ENCODE measurements at regions not wholly inside any gene's neighbourhood (a gene's known extent, or its start where the extent isn't known, plus 50 kb on each side); places are given as distances from the start of the nearest gene placed in this dataset.
A peak's percentile ranks its signal among the peaks of the same experiment; 100 is the strongest.

DNA sequence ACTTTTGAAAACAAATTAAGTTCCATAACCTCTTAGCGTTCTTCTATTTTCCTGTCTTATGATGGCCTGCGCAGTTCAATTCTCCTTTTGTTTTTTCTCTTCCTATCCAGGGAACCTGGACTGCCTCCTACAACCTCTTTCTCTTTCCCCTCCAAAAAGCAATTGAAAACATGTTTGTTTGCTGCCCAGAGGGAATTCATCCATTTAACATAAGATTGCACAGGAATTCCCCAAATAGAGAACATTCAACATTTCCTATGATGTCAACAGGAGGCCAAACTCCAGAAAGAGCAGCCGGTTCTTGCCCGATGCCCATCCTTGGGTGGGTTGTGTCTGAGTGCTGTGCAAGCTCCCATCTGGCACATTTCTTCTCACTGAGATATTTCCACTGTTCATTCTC, 94.2 kb upstream of the NRP1 start:
- intact Hi-C loops (cut with DNase I) = no loop called here
- H3K4me1 ChIP-seq = no peaks in the 10 kb centered on the region
- H3K9me3 ChIP-seq = no peaks in the 10 kb centered on the region
- DNase-seq (ENCODE audit: extremely low spot score in 2 of 2) = no peak
- no peak overlapping the region for H3K4me3 ChIP-seq
- H3K27ac ChIP-seq = no peak overlapping the region
- no peaks in the 10 kb centered on the region for H3K27me3 ChIP-seq
- H3K36me3 ChIP-seq = no peaks in the 10 kb centered on the region
- TF ChIP-seq POLR2AphosphoS5 (IDR thresholded peaks at IDR 0.05; ENCODE audit: insufficient read depth in 1 of 2, low read depth in 1 of 2) = no peak
- TF ChIP-seq POLR2A (IDR thresholded peaks at IDR 0.05) = no peak
- TF ChIP-seq, protein P1, sequence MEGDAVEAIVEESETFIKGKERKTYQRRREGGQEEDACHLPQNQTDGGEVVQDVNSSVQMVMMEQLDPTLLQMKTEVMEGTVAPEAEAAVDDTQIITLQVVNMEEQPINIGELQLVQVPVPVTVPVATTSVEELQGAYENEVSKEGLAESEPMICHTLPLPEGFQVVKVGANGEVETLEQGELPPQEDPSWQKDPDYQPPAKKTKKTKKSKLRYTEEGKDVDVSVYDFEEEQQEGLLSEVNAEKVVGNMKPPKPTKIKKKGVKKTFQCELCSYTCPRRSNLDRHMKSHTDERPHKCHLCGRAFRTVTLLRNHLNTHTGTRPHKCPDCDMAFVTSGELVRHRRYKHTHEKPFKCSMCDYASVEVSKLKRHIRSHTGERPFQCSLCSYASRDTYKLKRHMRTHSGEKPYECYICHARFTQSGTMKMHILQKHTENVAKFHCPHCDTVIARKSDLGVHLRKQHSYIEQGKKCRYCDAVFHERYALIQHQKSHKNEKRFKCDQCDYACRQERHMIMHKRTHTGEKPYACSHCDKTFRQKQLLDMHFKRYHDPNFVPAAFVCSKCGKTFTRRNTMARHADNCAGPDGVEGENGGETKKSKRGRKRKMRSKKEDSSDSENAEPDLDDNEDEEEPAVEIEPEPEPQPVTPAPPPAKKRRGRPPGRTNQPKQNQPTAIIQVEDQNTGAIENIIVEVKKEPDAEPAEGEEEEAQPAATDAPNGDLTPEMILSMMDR (IDR thresholded peaks at IDR 0.05) = no peak

DNA sequence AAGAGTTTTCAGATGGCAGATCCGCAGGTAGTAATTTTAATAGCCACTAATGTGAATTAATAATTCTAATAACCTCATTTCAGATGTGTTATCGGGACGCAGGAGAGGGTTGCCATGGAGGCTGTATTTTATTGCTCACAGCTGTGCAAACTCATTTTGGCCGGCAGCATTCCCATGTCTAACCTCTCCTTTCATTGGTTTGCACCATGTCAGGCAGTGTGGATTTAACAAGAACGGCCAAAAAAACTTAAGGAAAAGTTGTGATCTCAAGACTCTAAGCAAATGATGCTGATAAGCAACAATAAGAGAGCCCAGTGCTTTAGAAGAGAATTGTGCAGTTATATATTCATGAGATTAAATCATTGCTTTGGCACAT, 88.7 kb upstream of the NRP1 start:
- DNase-seq (ENCODE audit: extremely low spot score in 2 of 2) = no peak
- no peaks in the 10 kb centered on the region for H3K36me3 ChIP-seq
- no peaks in the 10 kb centered on the region for H3K27me3 ChIP-seq
- H3K4me1 ChIP-seq = peaks cover 19% of the 10 kb centered on the region
- H3K9me3 ChIP-seq = no peaks in the 10 kb centered on the region
- H3K4me3 ChIP-seq = no peak overlapping the region
- TF ChIP-seq, protein P1 (IDR thresholded peaks at IDR 0.05) = no peak
- TF ChIP-seq POLR2AphosphoS5 (IDR thresholded peaks at IDR 0.05; ENCODE audit: insufficient read depth in 1 of 2, low read depth in 1 of 2) (no peak), POLR2A (IDR thresholded peaks at IDR 0.05) (no peak)
- no peak overlapping the region for H3K27ac ChIP-seq
- intact Hi-C loops (cut with DNase I) = no loop called here

DNA sequence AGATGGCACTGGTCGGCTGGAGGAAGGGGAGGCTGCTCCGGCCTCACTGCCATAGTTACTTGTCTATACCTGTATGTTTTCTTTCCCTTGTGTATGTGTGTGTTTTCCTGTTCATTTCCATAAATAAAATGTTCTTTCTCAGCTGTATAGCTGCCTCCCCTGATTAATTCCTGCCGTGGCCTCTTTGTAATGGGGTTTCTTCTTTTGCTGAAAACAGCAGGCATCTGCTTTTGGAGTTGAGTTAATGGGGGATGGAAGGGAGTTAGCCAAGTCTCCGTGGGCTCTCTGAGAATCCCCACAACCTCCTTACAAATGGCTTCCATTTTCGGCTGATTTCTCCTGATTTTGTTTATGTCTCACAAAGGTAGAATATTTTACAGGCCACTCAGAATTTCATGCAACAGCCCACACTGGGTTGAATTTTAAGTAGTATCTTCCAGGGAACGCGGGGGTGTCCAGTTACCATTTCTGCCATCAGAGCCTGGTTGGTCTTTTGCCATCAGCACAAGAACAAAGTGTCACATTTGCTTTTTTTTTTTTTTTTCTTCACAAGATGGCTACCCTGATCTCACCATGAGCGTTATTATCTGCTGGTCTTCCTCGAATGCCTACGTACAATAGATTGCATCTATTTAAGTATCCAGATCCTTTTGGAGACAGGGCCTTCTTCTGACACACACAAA, 88.1 kb upstream of the NRP1 start:
- no peak for DNase-seq (ENCODE audit: extremely low spot score in 2 of 2)
- Histone ChIP-seq H3K9me3 (no peaks in the 10 kb centered on the region), H3K4me1 (peaks cover 19% of the 10 kb centered on the region), H3K36me3 (no peaks in the 10 kb centered on the region), H3K27ac (peak overlapping the region; percentile 4), H3K27me3 (no peaks in the 10 kb centered on the region), H3K4me3 (no peak overlapping the region)
- intact Hi-C loops (cut with DNase I) = no loop called here
- TF ChIP-seq POLR2A (IDR thresholded peaks at IDR 0.05) (no peak), POLR2AphosphoS5 (IDR thresholded peaks at IDR 0.05; ENCODE audit: insufficient read depth in 1 of 2, low read depth in 1 of 2) (no peak)
- TF ChIP-seq, protein P1 (IDR thresholded peaks at IDR 0.05) = no peak

DNA sequence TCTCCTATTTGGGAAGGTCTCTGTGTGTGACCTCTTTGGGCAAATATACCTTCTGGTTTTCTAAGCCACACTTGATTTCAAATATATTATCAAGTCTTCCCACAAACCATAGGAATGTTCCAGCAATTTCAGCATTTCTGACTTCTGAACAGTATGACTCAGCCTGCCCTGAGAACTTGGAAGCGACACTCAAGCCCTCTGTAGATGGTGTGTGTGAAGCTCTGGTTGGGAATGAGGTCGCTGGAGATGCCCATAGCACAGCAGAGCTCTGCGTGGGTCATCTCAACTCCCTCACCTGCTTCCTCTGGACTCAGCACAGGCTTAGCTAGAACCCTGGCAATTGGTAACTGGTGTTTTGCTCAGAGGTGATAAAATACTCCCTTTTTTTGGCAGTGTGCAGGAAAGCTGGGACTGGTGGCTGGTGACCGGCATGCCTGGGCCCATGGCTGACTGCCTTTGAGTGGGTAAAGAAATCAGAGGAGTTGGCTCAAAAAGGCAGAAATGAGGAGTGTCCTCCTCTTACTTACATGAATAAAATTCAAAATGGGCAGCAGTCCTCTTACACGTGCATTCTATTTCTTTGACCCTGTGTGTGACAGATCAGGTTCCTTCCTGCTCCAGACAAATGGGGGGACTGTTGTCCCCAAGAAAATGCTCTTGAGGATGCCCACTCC, 87.5 kb upstream of the NRP1 start:
- Histone ChIP-seq H3K36me3 (no peaks in the 10 kb centered on the region), H3K9me3 (no peaks in the 10 kb centered on the region), H3K4me1 (peaks cover 19% of the 10 kb centered on the region), H3K27me3 (no peaks in the 10 kb centered on the region), H3K4me3 (no peak overlapping the region), H3K27ac (peak overlapping the region; percentile 4)
- intact Hi-C loops (cut with DNase I) = no loop called here
- TF ChIP-seq, protein P1 (IDR thresholded peaks at IDR 0.05) = no peak
- TF ChIP-seq POLR2AphosphoS5 (IDR thresholded peaks at IDR 0.05; ENCODE audit: insufficient read depth in 1 of 2, low read depth in 1 of 2) = peak in 1 of 2 donors; percentile 12
- DNase-seq (ENCODE audit: extremely low spot score in 2 of 2) = no peak

DNA sequence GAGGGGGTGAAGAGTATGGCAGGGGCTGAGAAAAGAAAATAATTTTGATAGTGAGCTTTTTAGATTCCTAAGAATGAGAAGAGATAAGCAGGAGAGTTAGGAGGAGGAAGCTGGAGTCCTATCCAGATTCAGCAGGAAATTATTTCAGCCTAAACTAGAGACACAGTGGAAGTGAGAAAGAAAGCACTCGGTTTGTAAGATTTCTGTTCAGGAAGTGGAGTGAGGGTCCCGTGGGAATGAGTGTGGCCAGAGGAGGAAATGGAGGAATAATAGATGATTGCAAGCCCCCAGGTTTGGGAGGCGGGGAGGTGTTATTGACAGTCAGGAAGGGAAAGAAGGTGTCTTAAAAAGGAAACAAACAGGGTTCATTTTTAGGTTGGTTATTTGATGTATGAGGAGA, 84.8 kb upstream of the NRP1 start:
- Histone ChIP-seq H3K4me3 (no peak overlapping the region), H3K27me3 (no peaks in the 10 kb centered on the region), H3K9me3 (no peaks in the 10 kb centered on the region), H3K27ac (no peak overlapping the region), H3K36me3 (no peaks in the 10 kb centered on the region), H3K4me1 (peaks cover 19% of the 10 kb centered on the region)
- intact Hi-C loops (cut with DNase I) = no loop called here
- TF ChIP-seq POLR2AphosphoS5 (IDR thresholded peaks at IDR 0.05; ENCODE audit: insufficient read depth in 1 of 2, low read depth in 1 of 2) = no peak
- TF ChIP-seq POLR2A (IDR thresholded peaks at IDR 0.05) = no peak
- TF ChIP-seq, protein P1 (IDR thresholded peaks at IDR 0.05) = no peak
- DNase-seq (ENCODE audit: extremely low spot score in 2 of 2) = no peak
